Activated CD4-positive, CD25-positive, alpha-beta regulatory T cell treated with anti-CD3 and anti-CD28 coated beads, Interleukin-2, amount 50 U/mL, for 24 hours (primary cell): ENCODE measurements at regions not wholly inside any gene's neighbourhood (a gene's known extent, or its start where the extent isn't known, plus 50 kb on each side); places are given as distances from the start of the nearest gene placed in this dataset.
"Not testable (repeated sequence)": the region's sequence is repeated elsewhere in the genome, so short reads cannot be mapped to it uniquely, and the experiment has no call there.

ENCODE experiments used
- ATAC-seq, 2 donors: fragments of 150-1000 bp; cut with Tn5 transposase; one replicate each; pipeline ENCODE4 v1.10.0; 2021; ENCODE audit warnings: mild to moderate bottlenecking in 1 of 2, moderate library complexity in 1 of 2

GRCh38 chr2:16059393-16060016, 119.2 kb downstream of the MYCN start:
- ATAC-seq, result no peak

- ATAC-seq, result no peak
These were observed 118.5 kb downstream of the MYCN start for GRCh38 chr2:16058747-16059358.

- no peak for ATAC-seq
These were observed 117.9 kb downstream of the MYCN start for GRCh38 chr2:16058256-16058655.

GRCh38 chr2:16057661-16058060, 117.3 kb downstream of the MYCN start:
- no peak for ATAC-seq

- no peak for ATAC-seq
These were observed 115.7 kb downstream of the MYCN start for GRCh38 chr2:16055848-16056580.

GRCh38 chr2:16053437-16054257, 113.3 kb downstream of the MYCN start:
- ATAC-seq, result no peak

GRCh38 chr2:16052571-16053052, 112.3 kb downstream of the MYCN start:
- not testable (repeated sequence) for ATAC-seq

GRCh38 chr2:16051841-16052564, 111.7 kb downstream of the MYCN start:
- no peak for ATAC-seq

- ATAC-seq, result no peak
These were observed 110.6 kb downstream of the MYCN start for GRCh38 chr2:16050908-16051489.

GRCh38 chr2:16050261-16050907, 110.0 kb downstream of the MYCN start:
- no peak for ATAC-seq

- ATAC-seq, result no peak
These were observed 109.1 kb downstream of the MYCN start for GRCh38 chr2:16049406-16049805.

GRCh38 chr2:16048466-16048865, 108.1 kb downstream of the MYCN start:
- ATAC-seq, result no peak

GRCh38 chr2:16047701-16048100, 107.4 kb downstream of the MYCN start:
- no peak for ATAC-seq

GRCh38 chr2:16046649-16047048, 106.3 kb downstream of the MYCN start:
- ATAC-seq, result no peak

GRCh38 chr2:16045653-16046352, 105.5 kb downstream of the MYCN start:
- ATAC-seq, result no peak

GRCh38 chr2:16044946-16045456, 104.7 kb downstream of the MYCN start:
- no peak for ATAC-seq

GRCh38 chr2:16043627-16044026, 103.3 kb downstream of the MYCN start:
- ATAC-seq, result no peak

GRCh38 chr2:16043192-16043591, 102.8 kb downstream of the MYCN start:
- ATAC-seq, result no peak

GRCh38 chr2:16042201-16042700, 101.9 kb downstream of the MYCN start:
- ATAC-seq, result no peak

GRCh38 chr2:16040271-16041010, 100.1 kb downstream of the MYCN start:
- no peak for ATAC-seq
